Ovary (tissue), 3 donors: ENCODE measurements at regions not wholly inside any gene's neighbourhood (a gene's known extent, or its start where the extent isn't known, plus 50 kb on each side); places are given as distances from the start of the nearest gene placed in this dataset.

Experiments used
- CTCF ChIP-seq, 3 donors: fragments of 450-650 bp in 2 of 3; fragments of 200-600 bp in 1 of 3; IDR thresholded peaks; one replicate each; pipeline versions ENCODE4 v1.5.1 to v1.8.0; 2016 to 2022; ENCODE audit warnings: antibody characterized with exemption in 3 of 3, mild to moderate bottlenecking in 1 of 3
- POLR2A ChIP-seq: fragments of 450-650 bp; IDR thresholded peaks from one replicate; pipeline ENCODE4 v1.6.1; 2017; ENCODE audit warnings: antibody characterized with exemption, mild to moderate bottlenecking, moderate library complexity
- donor health status: DM: no; HTN: no; CAD: no.

GRCh38 chr1:67580691-67581403, 104.2 kb upstream of the GADD45A start:
- TF ChIP-seq CTCF (IDR thresholded peaks at IDR 0.05) (no peak), POLR2A (no peak)
